Activated T-helper 2 cell treated with anti-CD3 and anti-CD28 coated beads, Interferon-gamma antibody, Interleukin-2, Interleukin-4, amounts not matched to agents 10 μg/mL and 5 μg/mL and 100 μg/mL, durations not matched to agents 14 hours and 24 hours and 36 hours (primary cell): ENCODE measurements at regions not wholly inside any gene's neighbourhood (a gene's known extent, or its start where the extent isn't known, plus 50 kb on each side); places are given as distances from the start of the nearest gene placed in this dataset.
"Not testable (repeated sequence)": the region's sequence is repeated elsewhere in the genome, so short reads cannot be mapped to it uniquely, and the experiment has no call there.

ENCODE experiments used
- DNase-seq: peaks from one replicate; pipeline ENCODE4 v3.0.0; 2021; ENCODE audit warnings: low spot score
- H3K27ac Mint-ChIP-seq: one replicate; pipeline ENCODE4 v1.8.0; 2021; ENCODE audit warnings: mixed read lengths
- H3K27me3 Mint-ChIP-seq: one replicate; pipeline ENCODE4 v1.8.0; 2021; ENCODE audit warnings: low read depth, mixed read lengths
- H3K36me3 Mint-ChIP-seq: one replicate; pipeline ENCODE4 v1.8.0; 2021; ENCODE audit warnings: low read depth, mixed read lengths
- H3K4me1 Mint-ChIP-seq: one replicate; pipeline ENCODE4 v1.8.0; 2021; ENCODE audit warnings: low read depth, mixed read lengths
- H3K4me3 Mint-ChIP-seq: one replicate; pipeline ENCODE4 v1.8.0; 2021; ENCODE audit warnings: low read depth, mild to moderate bottlenecking, moderate library complexity, mixed read lengths
- H3K9me3 Mint-ChIP-seq: one replicate; pipeline ENCODE4 v1.8.0; 2021; ENCODE audit warnings: mixed read lengths
- intact Hi-C: fragments of 100-400 bp; cut with micrococcal nuclease; formaldehyde crosslinking; loops from one replicate; pipeline ENCODE4 v1.15.1; 2023

DNA sequence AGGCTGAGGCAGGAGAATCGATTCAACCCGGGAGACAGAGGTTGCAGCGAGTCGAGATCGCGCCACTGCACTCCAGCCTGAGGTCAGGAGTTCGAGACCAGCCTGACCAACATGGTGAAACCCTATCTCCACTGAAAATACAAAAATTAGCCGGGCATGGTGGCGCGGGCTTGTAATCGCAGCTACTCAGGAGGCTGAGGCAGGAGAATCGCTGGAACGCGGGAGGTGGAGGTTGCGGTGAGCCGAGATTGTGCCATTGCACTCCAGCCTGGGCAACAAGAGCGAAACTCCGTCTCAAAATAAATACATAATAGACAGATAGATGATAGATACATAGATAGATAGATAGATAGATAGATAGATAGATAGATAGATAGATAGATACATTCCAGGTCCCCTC lies 233.3 kb downstream of the CRLF2 start:
- H3K9me3 Mint-ChIP-seq: peaks cover 17% of the 10 kb centered on the region
- H3K27ac Mint-ChIP-seq, intact Hi-C loops, H3K27me3 Mint-ChIP-seq, H3K36me3 Mint-ChIP-seq, DNase-seq, H3K4me1 Mint-ChIP-seq, H3K4me3 Mint-ChIP-seq: not testable (repeated sequence)

DNA sequence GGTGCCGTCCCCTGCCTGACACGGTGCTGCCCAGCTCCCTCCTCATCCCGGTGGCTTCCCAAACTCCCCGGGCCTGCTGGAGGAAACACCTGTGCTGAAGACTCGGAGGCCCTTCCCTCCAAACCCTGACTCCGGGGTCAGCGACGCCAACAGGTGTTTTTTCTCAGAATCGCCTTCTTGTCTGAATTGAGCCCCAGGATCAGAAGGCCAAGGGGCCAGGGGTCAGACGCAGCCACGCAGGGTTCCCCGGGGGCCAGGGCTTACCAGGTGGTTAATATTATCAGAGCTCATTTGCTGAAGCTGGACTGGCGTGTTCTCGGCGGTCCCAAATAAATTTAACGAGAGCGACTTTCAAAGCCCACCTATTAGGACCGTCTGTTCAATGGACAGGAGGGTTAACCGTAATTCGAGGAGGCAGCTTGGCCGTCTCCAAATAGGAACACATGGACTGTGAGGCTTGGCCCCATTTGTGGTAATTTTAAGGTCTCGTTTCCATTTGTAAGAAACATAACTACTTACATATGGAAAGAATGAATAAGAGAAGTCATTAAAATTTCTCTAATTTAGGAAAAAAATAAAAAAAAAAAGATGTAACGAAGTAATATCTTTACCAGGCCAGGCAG lies 239.3 kb downstream of the CRLF2 start:
- H3K36me3 Mint-ChIP-seq: no peaks in the 10 kb centered on the region
- DNase-seq: no peak
- intact Hi-C loops: no loop called here
- H3K9me3 Mint-ChIP-seq: peaks cover 20% of the 10 kb centered on the region
- H3K27me3 Mint-ChIP-seq: no peaks in the 10 kb centered on the region
- no peaks in the 10 kb centered on the region for H3K4me1 Mint-ChIP-seq
- no peak overlapping the region for H3K27ac Mint-ChIP-seq
- H3K4me3 Mint-ChIP-seq: no peak overlapping the region

DNA sequence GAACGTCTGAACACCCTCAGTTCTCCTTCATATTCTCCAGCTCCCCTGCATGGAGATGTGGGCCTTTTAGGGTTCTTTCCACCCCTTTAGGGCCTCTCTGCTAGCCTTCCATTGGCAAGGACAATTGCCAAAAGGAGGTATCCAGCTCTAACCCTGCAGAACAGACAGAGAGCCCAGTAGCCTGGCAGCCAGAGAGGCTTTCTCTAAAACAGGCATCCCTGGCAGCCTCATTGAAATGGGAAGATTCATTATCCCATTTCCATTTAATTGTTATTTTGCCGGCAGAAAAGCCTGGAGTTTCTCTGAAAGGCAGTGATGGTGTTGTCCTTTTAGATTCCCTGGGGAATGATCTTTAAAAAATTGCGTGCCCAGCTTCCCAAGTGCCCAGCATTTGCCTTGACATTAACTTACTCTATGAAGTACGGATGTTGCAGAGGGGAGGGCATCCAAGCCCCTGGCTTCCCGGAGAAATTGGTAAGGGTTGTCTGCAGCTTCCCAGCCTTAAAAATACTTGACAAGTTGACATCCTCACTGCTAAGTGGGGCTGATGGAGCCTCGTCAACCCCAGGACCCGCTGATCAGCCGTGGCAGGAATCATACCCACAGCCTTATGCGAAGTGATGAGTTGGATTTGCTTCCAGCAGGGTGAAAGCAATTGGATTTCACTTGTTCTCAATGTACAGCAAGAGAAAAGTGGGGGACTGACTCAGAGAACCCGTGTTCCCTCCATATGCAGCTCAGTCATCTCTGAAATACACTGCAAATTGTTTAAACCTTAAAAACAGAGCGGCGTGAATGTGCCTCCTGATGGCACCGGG lies 244.1 kb downstream of the CRLF2 start:
- H3K4me1 Mint-ChIP-seq: no peaks in the 10 kb centered on the region
- no peaks in the 10 kb centered on the region for H3K36me3 Mint-ChIP-seq
- DNase-seq: no peak
- H3K9me3 Mint-ChIP-seq: no peaks in the 10 kb centered on the region
- no peaks in the 10 kb centered on the region for H3K27me3 Mint-ChIP-seq
- intact Hi-C loops: no loop called here
- no peak overlapping the region for H3K27ac Mint-ChIP-seq
- no peak overlapping the region for H3K4me3 Mint-ChIP-seq

DNA sequence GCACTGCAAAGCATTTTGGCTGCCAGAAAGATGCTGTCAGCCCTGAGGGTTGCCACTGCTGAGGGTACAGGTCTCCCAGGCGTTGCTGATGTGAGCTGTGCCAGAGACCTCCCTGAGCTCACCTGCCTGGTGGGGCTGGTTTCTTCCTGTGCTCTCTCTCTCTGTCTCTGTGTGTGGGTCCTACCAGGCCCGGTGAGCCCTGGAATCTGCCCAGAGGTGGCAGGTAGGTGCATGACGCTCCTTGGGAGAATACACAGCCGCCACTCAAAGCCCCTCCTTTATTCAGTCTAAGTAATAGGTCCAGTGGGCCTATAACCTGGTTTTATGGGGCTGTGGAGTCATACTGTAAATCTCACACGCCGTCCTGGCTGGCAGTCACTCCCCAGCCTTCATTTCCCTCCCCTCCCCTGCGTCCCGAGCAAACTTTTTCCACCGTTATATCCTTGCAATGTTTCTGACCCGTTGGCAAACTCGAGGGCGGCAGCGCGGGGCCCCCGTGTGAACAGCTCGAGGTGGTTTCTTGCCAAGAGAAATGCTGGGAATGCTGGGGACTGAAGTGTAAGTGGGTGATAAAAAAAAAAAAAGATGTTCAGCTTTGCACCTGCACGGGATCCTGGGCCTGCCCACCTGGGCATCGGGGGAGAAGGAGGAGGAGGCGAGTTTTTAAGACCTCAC lies 245.9 kb downstream of the CRLF2 start:
- no peaks in the 10 kb centered on the region for H3K27me3 Mint-ChIP-seq
- H3K36me3 Mint-ChIP-seq: no peaks in the 10 kb centered on the region
- no peaks in the 10 kb centered on the region for H3K9me3 Mint-ChIP-seq
- no peak overlapping the region for H3K4me3 Mint-ChIP-seq
- H3K4me1 Mint-ChIP-seq: no peaks in the 10 kb centered on the region
- no peak overlapping the region for H3K27ac Mint-ChIP-seq
- intact Hi-C loops: no loop called here
- DNase-seq: no peak

DNA sequence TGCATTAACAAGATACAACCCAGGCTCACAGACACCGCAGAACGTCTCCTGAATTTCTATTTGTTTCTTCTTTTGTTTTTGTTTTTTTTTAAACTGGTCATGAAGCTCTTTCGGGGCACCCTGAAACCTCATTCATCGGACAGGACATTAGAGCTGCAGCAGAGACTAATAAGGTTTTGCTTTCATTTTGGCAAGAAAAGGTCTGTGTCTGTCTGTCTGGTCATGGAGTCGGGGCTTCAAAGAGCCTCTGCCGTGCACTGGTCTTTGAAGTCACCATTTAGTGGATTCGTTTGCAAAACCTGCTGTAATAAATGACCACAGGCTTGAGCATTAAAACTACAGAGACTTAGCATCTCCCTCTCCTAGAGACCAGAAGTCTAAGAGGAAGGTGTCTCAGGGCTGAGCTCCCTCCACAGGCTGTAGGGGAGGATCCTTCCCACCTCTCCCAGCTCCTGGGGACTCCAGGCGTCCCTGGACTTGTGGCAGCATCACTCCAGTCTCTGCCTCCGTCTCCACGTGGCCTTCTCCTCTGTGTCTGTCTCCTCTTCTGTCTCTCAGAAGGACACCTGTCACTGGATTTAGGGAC lies 247.5 kb downstream of the CRLF2 start:
- DNase-seq: no peak
- H3K27me3 Mint-ChIP-seq: no peaks in the 10 kb centered on the region
- H3K27ac Mint-ChIP-seq: no peak overlapping the region
- H3K9me3 Mint-ChIP-seq: no peaks in the 10 kb centered on the region
- intact Hi-C loops: no loop called here
- H3K4me3 Mint-ChIP-seq: no peak overlapping the region
- H3K4me1 Mint-ChIP-seq: no peaks in the 10 kb centered on the region
- H3K36me3 Mint-ChIP-seq: no peaks in the 10 kb centered on the region

DNA sequence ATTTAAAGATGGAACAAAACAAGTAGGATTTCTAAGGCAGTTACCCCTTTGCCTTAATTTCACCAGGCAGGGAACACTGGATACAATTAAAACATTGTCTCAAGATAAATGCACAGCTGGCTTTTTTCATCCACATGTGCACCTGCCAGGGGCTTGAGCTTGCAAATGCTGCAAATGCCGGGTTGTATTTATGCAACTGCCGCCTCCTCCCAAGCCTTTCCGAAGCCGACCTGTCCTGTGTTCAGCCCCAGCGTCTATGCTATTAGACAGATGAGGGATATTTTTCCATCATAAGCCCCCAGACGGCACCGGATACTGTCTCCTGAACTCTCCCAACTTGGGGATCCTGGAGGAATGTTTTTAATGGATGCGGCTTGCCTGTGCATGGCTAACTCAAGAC lies 251.6 kb downstream of the CRLF2 start:
- intact Hi-C loops: no loop called here
- no peak overlapping the region for H3K4me3 Mint-ChIP-seq
- no peak for DNase-seq
- H3K27me3 Mint-ChIP-seq: no peaks in the 10 kb centered on the region
- peaks cover 5% of the 10 kb centered on the region for H3K9me3 Mint-ChIP-seq
- no peaks in the 10 kb centered on the region for H3K4me1 Mint-ChIP-seq
- no peaks in the 10 kb centered on the region for H3K36me3 Mint-ChIP-seq
- H3K27ac Mint-ChIP-seq: no peak overlapping the region

DNA sequence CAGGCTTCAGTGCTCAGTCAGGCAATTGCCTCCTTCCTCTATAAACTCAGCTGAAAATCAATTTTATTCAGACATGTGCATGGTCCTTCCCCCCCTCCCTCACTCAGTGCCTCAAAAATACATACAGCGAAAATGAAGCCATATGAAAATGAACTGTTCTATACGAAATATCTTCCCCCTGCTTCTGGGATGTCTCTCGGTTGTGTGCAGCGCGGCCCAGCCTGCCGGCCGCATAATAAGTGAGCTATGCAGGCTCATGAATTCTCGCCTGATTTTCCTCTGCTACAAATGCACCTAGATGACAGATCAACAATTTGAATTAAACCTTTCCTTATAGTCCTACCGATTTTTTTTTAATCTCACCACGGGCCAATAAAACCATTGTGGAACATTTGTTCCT lies 252.9 kb downstream of the CRLF2 start:
- H3K4me1 Mint-ChIP-seq: no peaks in the 10 kb centered on the region
- peaks cover 5% of the 10 kb centered on the region for H3K9me3 Mint-ChIP-seq

DNA sequence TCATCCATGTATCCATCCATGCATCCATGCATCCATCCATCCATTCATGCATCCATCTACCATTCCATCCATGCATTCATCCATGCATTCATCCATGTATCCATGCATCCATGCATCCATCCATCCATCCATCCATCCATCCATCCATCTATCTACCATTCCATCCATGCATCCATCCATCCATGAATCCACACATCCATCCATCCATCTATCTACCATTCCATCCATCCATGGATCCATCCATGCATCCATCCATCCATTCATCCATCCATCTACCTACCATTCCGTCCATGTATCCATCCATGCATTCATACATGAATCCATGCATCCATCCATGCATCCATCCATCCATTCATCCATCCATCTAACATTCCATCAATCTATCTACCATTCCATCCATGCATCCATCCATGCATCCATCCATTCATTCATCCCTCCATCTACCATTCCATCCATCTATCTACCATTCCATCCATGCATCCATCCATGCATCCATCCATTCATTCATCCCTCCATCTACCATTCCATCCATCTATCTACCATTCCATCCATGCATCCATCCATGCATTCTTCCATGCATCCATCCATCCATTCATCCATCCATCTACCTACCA lies 257.2 kb downstream of the CRLF2 start:
- H3K4me1 Mint-ChIP-seq, H3K36me3 Mint-ChIP-seq, H3K9me3 Mint-ChIP-seq, DNase-seq, intact Hi-C loops, H3K27me3 Mint-ChIP-seq, H3K27ac Mint-ChIP-seq, H3K4me3 Mint-ChIP-seq: not testable (repeated sequence)

More for the DNA sequence above, 252.9 kb downstream of the CRLF2 start:
- Mint-ChIP-seq H3K36me3 (no peaks in the 10 kb centered on the region), H3K27me3 (no peaks in the 10 kb centered on the region), H3K4me3 (no peak overlapping the region), H3K27ac (no peak overlapping the region)
- intact Hi-C loops: no loop called here
- DNase-seq: no peak

DNA sequence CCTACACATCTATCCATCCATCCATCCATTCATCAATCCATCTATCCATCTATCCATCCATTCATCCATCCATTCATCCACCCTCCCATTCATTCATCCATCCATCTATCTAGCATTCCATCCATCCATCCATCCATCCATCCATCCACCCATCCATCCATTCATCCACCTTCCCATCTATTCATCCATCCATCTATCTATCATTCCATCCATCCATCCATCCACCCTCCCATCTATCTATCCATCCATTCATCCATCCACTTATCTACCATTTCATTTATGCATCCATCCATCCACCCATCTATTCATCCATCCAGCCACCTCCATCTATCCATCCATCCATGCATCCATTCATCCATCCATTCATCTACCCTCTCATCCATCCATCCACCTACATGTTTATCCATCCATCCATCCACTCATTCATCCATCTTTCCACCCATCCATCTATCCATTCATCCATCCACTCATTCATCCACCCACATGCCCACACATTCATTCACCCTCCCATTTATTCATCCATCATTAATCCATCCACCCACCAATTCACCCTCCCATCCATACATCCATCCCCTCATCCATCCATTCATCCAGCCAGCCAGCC lies 258.5 kb downstream of the CRLF2 start:
- H3K36me3 Mint-ChIP-seq: no peaks in the 10 kb centered on the region
- H3K27ac Mint-ChIP-seq: no peak overlapping the region

DNA sequence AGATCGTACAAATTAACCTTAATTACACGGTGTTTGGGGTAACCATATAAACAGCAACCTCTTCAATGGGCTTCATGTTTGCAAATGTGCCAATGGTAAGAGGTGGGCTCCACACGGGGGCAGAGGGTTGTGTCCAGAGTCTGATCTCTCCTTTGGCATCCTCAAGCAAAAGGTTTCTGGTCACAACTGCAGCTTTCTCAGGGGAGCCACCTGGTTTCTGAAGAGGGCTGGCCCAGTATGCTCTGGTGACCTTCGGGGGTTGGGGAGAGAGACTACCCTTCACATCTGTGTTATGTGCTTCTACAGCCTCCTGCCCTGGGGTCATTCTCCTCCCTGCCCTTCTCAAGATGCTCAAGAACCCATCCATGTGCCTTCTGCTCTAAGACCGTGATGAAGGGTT lies 259.6 kb downstream of the CRLF2 start:
- Mint-ChIP-seq H3K36me3 (no peaks in the 10 kb centered on the region), H3K27ac (no peak overlapping the region), H3K9me3 (peaks cover 9% of the 10 kb centered on the region), H3K27me3 (no peaks in the 10 kb centered on the region), H3K4me3 (no peak overlapping the region), H3K4me1 (no peaks in the 10 kb centered on the region)
- intact Hi-C loops: no loop called here
- DNase-seq: no peak

More for the DNA sequence above, 258.5 kb downstream of the CRLF2 start:
- no peaks in the 10 kb centered on the region for H3K4me1 Mint-ChIP-seq
- intact Hi-C loops: no loop called here
- no peak overlapping the region for H3K4me3 Mint-ChIP-seq
- H3K9me3 Mint-ChIP-seq: peaks cover 5% of the 10 kb centered on the region
- DNase-seq: no peak
- no peaks in the 10 kb centered on the region for H3K27me3 Mint-ChIP-seq

DNA sequence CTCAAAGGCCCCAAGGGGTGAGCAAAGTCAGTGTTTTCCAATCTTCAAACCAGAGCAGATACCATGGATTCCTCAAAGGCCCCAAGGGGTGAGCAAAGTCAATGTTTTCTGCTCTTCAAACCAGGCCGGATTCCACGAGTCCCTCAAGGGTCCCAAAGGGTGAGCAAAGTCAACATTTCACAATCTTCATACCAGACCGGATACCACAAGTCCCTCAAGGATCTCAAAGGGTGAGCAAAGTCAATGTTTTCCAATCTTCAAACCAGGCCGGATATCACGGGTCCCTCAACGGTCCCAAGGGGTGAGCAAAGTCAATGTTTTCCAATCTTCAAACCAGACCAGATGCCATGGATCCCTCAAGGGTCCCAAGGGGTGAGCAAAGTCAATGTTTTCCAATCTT lies 265.2 kb downstream of the CRLF2 start:
- H3K36me3 Mint-ChIP-seq, H3K27ac Mint-ChIP-seq, DNase-seq, H3K27me3 Mint-ChIP-seq, intact Hi-C loops, H3K9me3 Mint-ChIP-seq, H3K4me3 Mint-ChIP-seq, H3K4me1 Mint-ChIP-seq: not testable (repeated sequence)

DNA sequence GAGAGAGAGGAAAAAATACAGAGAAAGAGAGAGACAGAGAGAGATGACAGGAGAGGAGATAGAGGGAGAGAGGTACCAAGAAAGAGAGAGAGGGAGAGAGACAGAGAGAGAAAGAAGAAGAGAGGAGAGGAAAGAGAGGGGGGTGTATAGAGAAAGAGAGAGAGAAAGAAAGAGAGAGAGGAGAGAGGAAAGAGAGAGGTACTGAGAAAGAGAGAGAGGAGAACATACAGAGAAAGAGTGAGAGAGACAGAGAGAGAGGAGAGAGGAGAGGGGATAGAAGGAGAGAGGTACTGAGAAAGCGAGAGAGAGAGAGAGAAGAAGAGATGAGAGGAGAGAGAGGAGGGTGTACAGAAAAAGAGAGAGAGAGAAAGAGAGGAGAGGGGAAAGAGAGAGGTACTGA lies 269.4 kb downstream of the CRLF2 start:
- no peaks in the 10 kb centered on the region for H3K36me3 Mint-ChIP-seq
- no peak overlapping the region for H3K27ac Mint-ChIP-seq
- H3K4me3 Mint-ChIP-seq: no peak overlapping the region
- no peak for DNase-seq
- no peaks in the 10 kb centered on the region for H3K27me3 Mint-ChIP-seq
- intact Hi-C loops: no loop called here
- no peaks in the 10 kb centered on the region for H3K4me1 Mint-ChIP-seq
- H3K9me3 Mint-ChIP-seq: peaks cover 7% of the 10 kb centered on the region
